WERI-Rb-1 (cell line): ENCODE measurements at regions not wholly inside any gene's neighbourhood (a gene's known extent, or its start where the extent isn't known, plus 50 kb on each side); places are given as distances from the start of the nearest gene placed in this dataset.

Experiments used
- DNase-seq: peaks from one replicate; pipeline ENCODE4 v3.0.0-alpha.2; 2020
- H3K27ac ChIP-seq: fragments of 250-450 bp; sonication (Bioruptor Pico); 2 replicates; pipeline ENCODE4 v1.5.1; 2020; ENCODE audit warnings: mild to moderate bottlenecking, moderate library complexity
- H3K27me3 ChIP-seq: fragments of 250-450 bp; sonication (Bioruptor Pico); 2 replicates; pipeline ENCODE4 v1.5.1; 2021; ENCODE audit warnings: mild to moderate bottlenecking, low read depth, moderate library complexity; ENCODE audit not compliant: insufficient read depth, severe bottlenecking
- H3K36me3 ChIP-seq: fragments of 250-450 bp; sonication (Bioruptor Pico); 2 replicates; pipeline ENCODE4 v1.5.1; 2020; ENCODE audit warnings: mild to moderate bottlenecking, moderate library complexity
- H3K4me3 ChIP-seq: 2 replicates; pipeline ENCODE4 v1.5.1; 2011; ENCODE audit warnings: low read depth, mild to moderate bottlenecking, control low read depth, low read length
- H3K9me3 ChIP-seq: fragments of 250-450 bp; sonication (Bioruptor Pico); 2 replicates; pipeline ENCODE4 v1.5.1; 2021; ENCODE audit warnings: mild to moderate bottlenecking, moderate library complexity; ENCODE audit not compliant: severe bottlenecking
- CTCF ChIP-seq: IDR thresholded peaks from 2 replicates; pipeline ENCODE4 v1.5.1; 2011; ENCODE audit warnings: low read depth, mild to moderate bottlenecking, control low read depth, inconsistent platforms, low read length

- no peaks in the 10 kb centered on the region for H3K27me3 ChIP-seq
- DNase-seq = no peak
- H3K27ac ChIP-seq = no peak overlapping the region
- TF ChIP-seq CTCF = no peak
- no peaks in the 10 kb centered on the region for H3K36me3 ChIP-seq
- no peaks in the 10 kb centered on the region for H3K9me3 ChIP-seq
- no peak overlapping the region for H3K4me3 ChIP-seq
Measured at GRCh38 chr4:130484826-130485225, 1388.9 kb downstream of the C4orf33 start.

- H3K27me3 ChIP-seq = no peaks in the 10 kb centered on the region
- H3K9me3 ChIP-seq = no peaks in the 10 kb centered on the region
- no peak overlapping the region for H3K27ac ChIP-seq
- H3K4me3 ChIP-seq = no peak overlapping the region
- DNase-seq = no peak
- no peaks in the 10 kb centered on the region for H3K36me3 ChIP-seq
- TF ChIP-seq CTCF = no peak
Measured at GRCh38 chr4:130485371-130485770, 1389.4 kb downstream of the C4orf33 start.

GRCh38 chr4:130486186-130486585, 1390.2 kb downstream of the C4orf33 start:
- no peaks in the 10 kb centered on the region for H3K36me3 ChIP-seq
- no peak for TF ChIP-seq CTCF
- no peak overlapping the region for H3K27ac ChIP-seq
- no peaks in the 10 kb centered on the region for H3K27me3 ChIP-seq
- no peak for DNase-seq
- H3K4me3 ChIP-seq = no peak overlapping the region
- peaks cover under 1% of the 10 kb centered on the region for H3K9me3 ChIP-seq

GRCh38 chr4:130486841-130487240, 1390.9 kb downstream of the C4orf33 start:
- no peak for DNase-seq
- TF ChIP-seq CTCF = no peak
- no peak overlapping the region for H3K27ac ChIP-seq

GRCh38 chr4:130510661-130511060, 1414.7 kb downstream of the C4orf33 start:
- H3K9me3 ChIP-seq = no peaks in the 10 kb centered on the region
- no peak overlapping the region for H3K4me3 ChIP-seq
- H3K27me3 ChIP-seq = no peaks in the 10 kb centered on the region
- no peak overlapping the region for H3K27ac ChIP-seq
- no peak for DNase-seq
- no peak for TF ChIP-seq CTCF
- H3K36me3 ChIP-seq = no peaks in the 10 kb centered on the region

More at GRCh38 chr4:130486841-130487240, 1390.9 kb downstream of the C4orf33 start:
- Histone ChIP-seq H3K9me3 (peaks cover 7% of the 10 kb centered on the region), H3K27me3 (no peaks in the 10 kb centered on the region), H3K36me3 (no peaks in the 10 kb centered on the region), H3K4me3 (no peak overlapping the region)

GRCh38 chr4:130511776-130512175, 1415.8 kb downstream of the C4orf33 start:
- no peaks in the 10 kb centered on the region for H3K27me3 ChIP-seq
- peak; percentile 37 for DNase-seq
- TF ChIP-seq CTCF = no peak
- no peak overlapping the region for H3K4me3 ChIP-seq
- H3K9me3 ChIP-seq = no peaks in the 10 kb centered on the region
- 0 out of 2 replicates have a peak overlapping the region, but pooled peaks have one; percentile 17 for H3K27ac ChIP-seq
- H3K36me3 ChIP-seq = no peaks in the 10 kb centered on the region
